CD4-positive, alpha-beta T cell (primary cell): ENCODE measurements at regions not wholly inside any gene's neighbourhood (a gene's known extent, or its start where the extent isn't known, plus 50 kb on each side); places are given as distances from the start of the nearest gene placed in this dataset.

Experiments
- ATAC-seq: fragments of 200-7000 bp; cut with Tn5 transposase; one replicate; pipeline ENCODE4 v1.10.0; 2022; ENCODE audit warnings: mild to moderate bottlenecking; ENCODE audit not compliant: poor library complexity
- CTCF ChIA-PET: fragments of 350-600 bp; sonication (Branson Sonifier 250); formaldehyde crosslinking; loops from one replicate; lab custom pipeline; 2021; ENCODE audit warnings: antibody characterized with exemption, inconsistent platforms; lab: Charles Lee
- POLR2A ChIA-PET: fragments of 350-600 bp; sonication (Branson Sonifier 250); formaldehyde crosslinking; loops from one replicate; lab custom pipeline; 2021; ENCODE audit warnings: antibody characterized with exemption, inconsistent platforms; lab: Charles Lee
- DNase-seq, 14 experiments: peaks; one replicate each; pipeline ENCODE4 v3.0.0-alpha.2; 2013 to 2020; ENCODE audit warnings: mixed read lengths in 2 of 14
- H3K27ac ChIP-seq, 2 donors: one replicate each; pipeline versions ENCODE4 v1.5.1 to v1.7.0; 2013; ENCODE audit warnings: low read length in 2 of 2, low read depth in 1 of 2, mild to moderate bottlenecking in 1 of 2
- H3K27me3 ChIP-seq, 2 experiments: 1 replicate in 1 of 2; 2 replicates in 1 of 2; pipeline versions ENCODE4 v1.6.1 to v1.7.0; 2013; ENCODE audit warnings: low read length in 2 of 2, control low read depth in 1 of 2, mild to moderate bottlenecking in 1 of 2, moderate library complexity in 1 of 2; ENCODE audit not compliant: insufficient read depth in 2 of 2, control insufficient read depth in 1 of 2
- H3K36me3 ChIP-seq: one replicate; pipeline ENCODE4 v1.6.1; 2013; ENCODE audit warnings: low read length, control low read depth; ENCODE audit not compliant: insufficient read depth
- H3K4me1 ChIP-seq: one replicate; pipeline ENCODE4 v1.6.1; 2013; ENCODE audit warnings: low read length, control low read depth; ENCODE audit not compliant: insufficient read depth
- H3K4me3 ChIP-seq: one replicate; pipeline ENCODE4 v1.5.1; 2013; ENCODE audit warnings: mild to moderate bottlenecking, low read length, moderate library complexity
- H3K9me3 ChIP-seq, 2 experiments: 1 replicate in 1 of 2; 2 replicates in 1 of 2; pipeline versions ENCODE4 v1.6.1 to v1.7.0; 2013; ENCODE audit warnings: low read length in 2 of 2, mild to moderate bottlenecking in 2 of 2, control low read depth in 1 of 2, moderate library complexity in 1 of 2; ENCODE audit not compliant: control insufficient read depth in 1 of 2, insufficient read depth in 1 of 2
- H3K27ac Mint-ChIP-seq: one replicate; pipeline ENCODE4 v1.8.0; 2020; ENCODE audit warnings: mixed read lengths
- H3K27me3 Mint-ChIP-seq: one replicate; pipeline ENCODE4 v1.8.0; 2021; ENCODE audit warnings: mixed read lengths
- H3K36me3 Mint-ChIP-seq: one replicate; pipeline ENCODE4 v1.8.0; 2021; ENCODE audit warnings: low read depth, mixed read lengths
- H3K4me1 Mint-ChIP-seq: one replicate; pipeline ENCODE4 v1.8.0; 2021; ENCODE audit warnings: low read depth, mixed read lengths
- H3K4me3 Mint-ChIP-seq: one replicate; pipeline ENCODE4 v1.8.0; 2020; ENCODE audit warnings: mild to moderate bottlenecking, mixed read lengths
- H3K9me3 Mint-ChIP-seq: one replicate; pipeline ENCODE4 v1.8.0; 2020; ENCODE audit warnings: mixed read lengths
- CTCF ChIP-seq: fragments of 200-600 bp; IDR thresholded peaks from one replicate; pipeline ENCODE4 v1.8.0; 2022; ENCODE audit warnings: antibody characterized with exemption, mild to moderate bottlenecking
- intact Hi-C, 2 experiments: fragments of 100-400 bp; cut with DNase I in 1 of 2; cut with micrococcal nuclease in 1 of 2; formaldehyde crosslinking; loops; one replicate each; pipeline versions ENCODE4 v1.15.1 to v1.9.0; 2023 to 2025; cut with DNase I, micrococcal nuclease

GRCh38 chr11:27902981-27903624, 202.8 kb upstream of the BDNF start:
- POLR2A ChIA-PET: interaction anchor here (1.7 kb wide), 1 partner anchor 10 kb away, joined by 3 read pairs; no protein-coding TSS in a partner anchor
- no peaks in the 10 kb centered on the region for H3K36me3 Mint-ChIP-seq
- intact Hi-C loops: no loop called here
- Histone ChIP-seq H3K27me3 (peaks cover 0 to 2% of the 10 kb centered on the region in 2 experiments), H3K27ac (no peak overlapping the region), H3K4me1 (no peaks in the 10 kb centered on the region), H3K36me3 (no peaks in the 10 kb centered on the region), H3K9me3 (no peaks in the 10 kb centered on the region), H3K4me3 (no peak overlapping the region)
- no peaks in the 10 kb centered on the region for H3K27me3 Mint-ChIP-seq
- H3K9me3 Mint-ChIP-seq: peaks cover 5% of the 10 kb centered on the region
- no peak for TF ChIP-seq CTCF
- H3K4me1 Mint-ChIP-seq: no peaks in the 10 kb centered on the region
- no peak for DNase-seq
- CTCF ChIA-PET: no interaction called here
- ATAC-seq: no peak
- H3K4me3 Mint-ChIP-seq: no peak overlapping the region
- no peak overlapping the region for H3K27ac Mint-ChIP-seq

- TF ChIP-seq CTCF: no peak
- H3K9me3 Mint-ChIP-seq: peaks cover 4% of the 10 kb centered on the region
- intact Hi-C loops: no loop called here
- H3K4me3 Mint-ChIP-seq: no peak overlapping the region
- H3K9me3 ChIP-seq: no peaks in the 10 kb centered on the region
- peaks cover 5% of the 10 kb centered on the region for H3K27me3 Mint-ChIP-seq
- CTCF ChIA-PET: no interaction called here
- H3K36me3 Mint-ChIP-seq: no peaks in the 10 kb centered on the region
- H3K4me3 ChIP-seq: no peak overlapping the region
- no peak overlapping the region for H3K27ac ChIP-seq
- peaks cover 0 to 2% of the 10 kb centered on the region in 2 experiments for H3K27me3 ChIP-seq
- H3K36me3 ChIP-seq: no peaks in the 10 kb centered on the region
- POLR2A ChIA-PET: no interaction called here
- no peak overlapping the region for H3K27ac Mint-ChIP-seq
- ATAC-seq (no peak), DNase-seq (no peak)
- no peaks in the 10 kb centered on the region for H3K4me1 Mint-ChIP-seq
- no peaks in the 10 kb centered on the region for H3K4me1 ChIP-seq
Measured at GRCh38 chr11:27898166-27898565, 197.9 kb upstream of the BDNF start.

- H3K27ac ChIP-seq: no peak overlapping the region
- DNase-seq (no peak), ATAC-seq (no peak)
- Mint-ChIP-seq H3K27me3 (peaks cover 5% of the 10 kb centered on the region), H3K9me3 (peaks cover 6% of the 10 kb centered on the region), H3K4me1 (no peaks in the 10 kb centered on the region), H3K27ac (no peak overlapping the region), H3K36me3 (no peaks in the 10 kb centered on the region), H3K4me3 (no peak overlapping the region)
- peaks cover 0 to 2% of the 10 kb centered on the region in 2 experiments for H3K27me3 ChIP-seq
- no peaks in the 10 kb centered on the region for H3K4me1 ChIP-seq
- ChIA-PET POLR2A (no interaction called here), CTCF (no interaction called here)
- no peaks in the 10 kb centered on the region for H3K36me3 ChIP-seq
- TF ChIP-seq CTCF: no peak
- intact Hi-C loops: no loop called here
- no peaks in the 10 kb centered on the region for H3K9me3 ChIP-seq
- H3K4me3 ChIP-seq: no peak overlapping the region
Measured at GRCh38 chr11:27896096-27896495, 195.8 kb upstream of the BDNF start.
